Thoracic aorta (tissue), 2 donors: ENCODE measurements at regions not wholly inside any gene's neighbourhood (a gene's known extent, or its start where the extent isn't known, plus 50 kb on each side); places are given as distances from the start of the nearest gene placed in this dataset.

Experiments used
- ATAC-seq: fragments of 150-250 bp; one replicate; pipeline ENCODE4 v1.8.0; 2017; ENCODE audit warnings: low read depth; ENCODE audit not compliant: insufficient number of reproducible peaks, low FRiP score
- DNase-seq: peaks from one replicate; pipeline ENCODE4 v3.0.0-alpha.2; 2020; ENCODE audit warnings: low spot score
- H3K27ac ChIP-seq, 2 donors: fragments of 200-600 bp; sonication (generic); 1 replicate in 1 of 2; 2 replicates in 1 of 2; pipeline ENCODE4 v1.5.1; 2016; ENCODE audit warnings: mild to moderate bottlenecking in 2 of 2, moderate library complexity in 2 of 2
- H3K27me3 ChIP-seq: fragments of 200-600 bp; sonication (generic); replicated peaks from 2 replicates; pipeline ENCODE4 v1.6.0; 2016; ENCODE audit warnings: mild to moderate bottlenecking; ENCODE audit not compliant: insufficient read depth
- H3K36me3 ChIP-seq: fragments of 200-600 bp; sonication (generic); one replicate; pipeline ENCODE4 v1.5.1; 2016
- H3K4me1 ChIP-seq, 2 donors: fragments of 200-600 bp; sonication (generic); 1 replicate in 1 of 2; 2 replicates in 1 of 2; pipeline versions ENCODE4 v1.5.1 to v1.6.0; 2016; ENCODE audit warnings: low read depth in 2 of 2, mild to moderate bottlenecking in 1 of 2; ENCODE audit not compliant: control insufficient read depth in 1 of 2
- H3K4me3 ChIP-seq: fragments of 200-600 bp; sonication (generic); 2 replicates; pipeline ENCODE4 v1.5.1; 2016; ENCODE audit warnings: mild to moderate bottlenecking
- H3K9me3 ChIP-seq: fragments of 200-600 bp; sonication (generic); 2 replicates; pipeline ENCODE4 v1.5.1; 2016
- TF ChIP-seq, protein P1 (sequence below): fragments of 200-600 bp; sonication (generic); IDR thresholded peaks from one replicate; pipeline ENCODE4 v1.5.1; 2019; ENCODE audit warnings: antibody characterized with exemption

DNA sequence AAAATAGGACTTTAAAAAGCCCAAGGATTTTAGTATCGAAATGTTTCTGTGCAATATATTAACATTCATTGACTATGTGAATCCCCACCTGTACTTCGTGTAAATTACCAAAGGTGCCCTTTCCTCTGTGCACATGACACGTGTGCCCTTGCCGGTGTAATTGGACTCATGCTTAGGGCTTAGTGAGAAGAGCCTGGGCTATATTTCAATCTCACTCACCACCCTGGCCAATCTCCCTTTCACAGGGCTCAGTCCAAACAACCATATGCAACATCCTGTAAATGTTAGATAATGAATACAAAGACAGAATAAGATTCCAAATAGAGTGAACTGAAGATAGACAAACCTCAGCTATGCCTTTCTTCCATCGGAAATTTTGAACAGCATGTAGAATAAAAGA is 564.3 kb downstream of the USP25 start:
- no peaks in the 10 kb centered on the region for H3K27me3 ChIP-seq

DNA sequence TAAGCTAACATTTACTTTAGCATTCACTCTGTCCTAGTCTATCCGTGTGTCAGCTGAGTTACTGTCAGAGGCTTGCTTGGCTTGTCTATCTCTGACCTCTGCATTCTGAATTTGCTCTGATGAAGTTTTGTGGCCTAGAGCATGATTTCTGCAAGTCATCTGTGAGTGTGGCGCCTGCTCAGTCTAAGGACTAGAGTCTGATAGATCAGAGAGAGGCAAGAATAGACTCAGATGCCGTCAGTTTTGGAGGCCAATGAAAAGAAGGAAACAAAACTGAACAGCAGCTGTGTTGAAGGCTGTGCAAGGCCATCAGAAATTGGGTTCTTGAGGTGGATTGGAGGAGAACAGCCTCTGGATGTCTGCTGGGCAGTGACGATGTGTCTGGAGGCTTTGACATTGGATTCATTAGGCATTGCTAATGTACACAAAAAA is 573.1 kb downstream of the USP25 start:
- no peak for DNase-seq
- Histone ChIP-seq H3K4me1 (no peaks in the 10 kb centered on the region), H3K27me3 (no peaks in the 10 kb centered on the region), H3K27ac (no peak overlapping the region), H3K9me3 (no peaks in the 10 kb centered on the region), H3K4me3 (no peak overlapping the region), H3K36me3 (no peaks in the 10 kb centered on the region)
- TF ChIP-seq, protein P1, sequence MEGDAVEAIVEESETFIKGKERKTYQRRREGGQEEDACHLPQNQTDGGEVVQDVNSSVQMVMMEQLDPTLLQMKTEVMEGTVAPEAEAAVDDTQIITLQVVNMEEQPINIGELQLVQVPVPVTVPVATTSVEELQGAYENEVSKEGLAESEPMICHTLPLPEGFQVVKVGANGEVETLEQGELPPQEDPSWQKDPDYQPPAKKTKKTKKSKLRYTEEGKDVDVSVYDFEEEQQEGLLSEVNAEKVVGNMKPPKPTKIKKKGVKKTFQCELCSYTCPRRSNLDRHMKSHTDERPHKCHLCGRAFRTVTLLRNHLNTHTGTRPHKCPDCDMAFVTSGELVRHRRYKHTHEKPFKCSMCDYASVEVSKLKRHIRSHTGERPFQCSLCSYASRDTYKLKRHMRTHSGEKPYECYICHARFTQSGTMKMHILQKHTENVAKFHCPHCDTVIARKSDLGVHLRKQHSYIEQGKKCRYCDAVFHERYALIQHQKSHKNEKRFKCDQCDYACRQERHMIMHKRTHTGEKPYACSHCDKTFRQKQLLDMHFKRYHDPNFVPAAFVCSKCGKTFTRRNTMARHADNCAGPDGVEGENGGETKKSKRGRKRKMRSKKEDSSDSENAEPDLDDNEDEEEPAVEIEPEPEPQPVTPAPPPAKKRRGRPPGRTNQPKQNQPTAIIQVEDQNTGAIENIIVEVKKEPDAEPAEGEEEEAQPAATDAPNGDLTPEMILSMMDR, result no peak
- no peak for ATAC-seq

More for the DNA sequence above, 564.3 kb downstream of the USP25 start:
- TF ChIP-seq, protein P1, result no peak
- Histone ChIP-seq H3K36me3 (no peaks in the 10 kb centered on the region), H3K27ac (no peak overlapping the region), H3K4me1 (no peaks in the 10 kb centered on the region), H3K9me3 (no peaks in the 10 kb centered on the region), H3K4me3 (no peak overlapping the region)
- no peak for ATAC-seq
- DNase-seq, result no peak

DNA sequence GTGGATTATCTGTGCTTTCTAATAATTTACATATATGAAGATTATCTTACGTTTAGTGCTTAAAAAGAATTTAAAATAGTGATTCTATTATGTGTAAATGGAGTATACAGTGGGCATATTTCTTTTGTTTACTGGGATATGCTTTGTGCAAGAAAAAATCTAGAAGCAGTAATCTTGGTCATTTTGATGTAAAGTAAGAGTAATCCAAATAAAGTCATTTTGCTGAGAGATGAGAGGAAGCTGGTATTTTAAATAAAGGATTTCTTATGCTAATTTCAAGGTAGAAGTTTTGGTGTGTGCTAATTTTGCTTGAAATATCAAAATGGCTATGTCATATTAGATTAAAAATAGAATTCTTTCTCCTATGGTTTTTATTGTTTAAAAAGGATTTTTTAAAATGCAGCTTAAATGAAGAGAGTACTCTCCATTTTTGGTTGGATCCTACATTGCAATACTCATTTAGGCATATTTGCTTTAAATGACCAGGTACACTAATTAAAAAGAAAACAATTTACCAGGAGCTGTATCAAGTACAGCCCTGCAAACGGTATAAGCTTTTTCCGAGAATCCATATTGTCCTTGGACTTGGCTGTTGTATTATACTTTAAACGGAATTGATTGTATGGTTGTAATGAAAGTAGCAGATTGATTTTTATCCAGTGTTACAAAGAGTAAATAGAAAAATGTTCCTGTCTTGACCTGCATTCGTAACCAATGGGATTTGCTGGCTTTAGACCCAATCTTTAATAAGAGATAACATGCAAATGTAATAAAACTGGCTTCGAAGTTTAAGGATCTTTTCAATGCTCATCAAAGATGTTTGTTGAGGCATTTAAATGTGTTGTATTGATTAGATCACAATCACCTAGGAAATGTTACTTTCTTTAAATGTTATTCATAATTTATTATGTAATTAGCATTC is 574.7 kb downstream of the USP25 start:
- DNase-seq, result no peak
- Histone ChIP-seq H3K9me3 (no peaks in the 10 kb centered on the region), H3K27me3 (no peaks in the 10 kb centered on the region), H3K36me3 (no peaks in the 10 kb centered on the region), H3K4me1 (no peaks in the 10 kb centered on the region), H3K4me3 (no peak overlapping the region), H3K27ac (no peak overlapping the region)
- ATAC-seq, result no peak
- TF ChIP-seq, protein P1, result no peak

DNA sequence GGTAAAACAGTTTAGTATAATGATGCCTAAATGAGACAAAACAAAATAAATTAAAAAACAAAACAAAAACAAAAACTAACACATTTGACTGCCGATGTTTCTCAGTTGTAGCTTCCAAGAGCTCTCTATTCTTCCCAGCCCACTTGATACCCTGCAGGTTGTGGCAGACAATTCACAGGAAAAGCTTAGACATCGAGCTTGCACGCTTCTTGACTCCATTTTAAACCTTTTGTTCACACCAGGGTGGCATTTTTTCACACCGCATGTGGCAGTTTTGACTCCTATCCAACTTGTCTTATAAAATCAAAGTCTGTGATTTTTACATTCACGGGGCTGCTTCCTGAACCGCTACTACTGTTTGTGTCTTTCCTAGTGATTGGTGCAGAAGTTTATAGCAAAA is 575.9 kb downstream of the USP25 start:
- Histone ChIP-seq H3K4me3 (no peak overlapping the region), H3K36me3 (no peaks in the 10 kb centered on the region), H3K4me1 (no peaks in the 10 kb centered on the region), H3K9me3 (no peaks in the 10 kb centered on the region), H3K27me3 (no peaks in the 10 kb centered on the region), H3K27ac (no peak overlapping the region)
- TF ChIP-seq, protein P1, result no peak
- no peak for ATAC-seq
- no peak for DNase-seq

DNA sequence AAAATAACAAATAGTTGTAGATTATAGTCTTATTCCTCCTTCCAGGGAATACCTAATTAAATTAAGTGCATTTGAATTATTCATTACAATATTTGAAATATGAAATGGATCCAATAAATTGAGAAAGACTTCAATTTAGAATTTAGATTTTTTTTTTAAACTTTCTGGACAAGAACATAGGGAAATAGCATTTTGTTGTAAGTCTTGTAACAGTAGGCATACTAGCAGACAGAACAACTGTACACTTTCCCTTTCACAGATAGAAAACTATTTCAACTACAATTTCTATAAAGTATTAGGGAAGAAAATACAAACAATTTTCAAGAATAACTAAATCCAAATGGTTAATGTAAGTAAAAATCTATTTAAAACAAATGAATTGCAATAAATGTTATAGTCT is 577.5 kb downstream of the USP25 start:
- H3K9me3 ChIP-seq, result no peaks in the 10 kb centered on the region
- no peaks in the 10 kb centered on the region for H3K36me3 ChIP-seq
- no peak overlapping the region for H3K27ac ChIP-seq
- H3K27me3 ChIP-seq, result no peaks in the 10 kb centered on the region
- ATAC-seq (no peak), DNase-seq (no peak)
- no peak overlapping the region for H3K4me3 ChIP-seq
- TF ChIP-seq, protein P1, result no peak
- no peaks in the 10 kb centered on the region for H3K4me1 ChIP-seq
